GM18858 (cell line): ENCODE measurements at regions not wholly inside any gene's neighbourhood (a gene's known extent, or its start where the extent isn't known, plus 50 kb on each side); places are given as distances from the start of the nearest gene placed in this dataset.
"Not testable (repeated sequence)": the region's sequence is repeated elsewhere in the genome, so short reads cannot be mapped to it uniquely, and the experiment has no call there.

ENCODE experiments used
- ATAC-seq: cut with Tn5 transposase; IDR thresholded peaks from one replicate; pipeline ENCODE4 v1.9.1; 2021; ENCODE audit not compliant: unreplicated experiment

DNA sequence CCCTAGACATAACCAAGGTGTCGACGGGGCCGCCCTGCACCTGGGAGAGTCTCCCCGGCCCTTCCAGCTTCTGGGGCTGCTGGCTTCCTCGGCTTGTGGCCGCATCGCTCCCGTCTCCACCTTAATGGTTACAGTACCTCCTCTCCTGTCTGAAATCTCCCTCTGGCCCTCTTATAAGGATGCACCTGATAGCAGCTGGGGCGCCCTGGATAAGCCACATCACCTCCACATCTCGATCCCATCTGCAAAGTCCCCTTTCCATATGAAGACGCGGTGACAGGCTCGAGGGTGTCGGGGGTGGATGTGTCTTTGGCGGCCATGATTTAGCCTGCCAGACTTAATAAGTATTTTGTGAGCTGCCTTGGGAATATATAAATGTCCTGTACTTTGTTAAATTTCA lies 169.0 kb downstream of the NPIPB11 start:
- ATAC-seq: not testable (repeated sequence)

- ATAC-seq: not testable (repeated sequence)
Observed at GRCh38 chr16:29237023-29237422, 169.5 kb downstream of the NPIPB11 start.

DNA sequence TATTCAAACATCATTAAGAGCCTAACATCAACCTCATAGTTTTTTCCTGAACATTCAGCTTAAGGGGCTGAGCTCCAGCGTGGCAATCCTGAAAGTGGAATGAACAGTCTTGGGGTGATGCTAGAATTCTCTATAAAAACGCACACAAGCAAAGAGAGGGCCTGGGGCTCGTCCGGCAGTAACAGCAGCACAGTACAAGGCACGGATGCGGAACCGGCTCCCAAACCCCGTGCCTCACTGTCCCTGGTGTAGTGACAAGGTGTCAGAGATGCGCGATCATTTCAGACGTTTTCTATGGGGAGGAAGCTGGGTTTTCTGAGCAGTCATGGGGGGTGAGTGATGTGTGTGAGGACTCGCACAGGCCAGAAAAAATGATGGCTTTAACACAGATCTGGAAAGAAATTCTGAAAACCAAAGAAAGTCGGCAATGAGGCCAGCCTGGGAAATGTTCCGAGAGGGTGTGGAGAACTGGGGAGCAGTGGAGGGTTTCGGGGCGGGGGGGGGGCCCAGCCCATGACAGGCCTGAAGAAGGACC lies 170.6 kb downstream of the NPIPB11 start:
- not testable (repeated sequence) for ATAC-seq

GRCh38 chr16:29234536-29235275 lies 171.8 kb downstream of the NPIPB11 start:
- not testable (repeated sequence) for ATAC-seq

DNA sequence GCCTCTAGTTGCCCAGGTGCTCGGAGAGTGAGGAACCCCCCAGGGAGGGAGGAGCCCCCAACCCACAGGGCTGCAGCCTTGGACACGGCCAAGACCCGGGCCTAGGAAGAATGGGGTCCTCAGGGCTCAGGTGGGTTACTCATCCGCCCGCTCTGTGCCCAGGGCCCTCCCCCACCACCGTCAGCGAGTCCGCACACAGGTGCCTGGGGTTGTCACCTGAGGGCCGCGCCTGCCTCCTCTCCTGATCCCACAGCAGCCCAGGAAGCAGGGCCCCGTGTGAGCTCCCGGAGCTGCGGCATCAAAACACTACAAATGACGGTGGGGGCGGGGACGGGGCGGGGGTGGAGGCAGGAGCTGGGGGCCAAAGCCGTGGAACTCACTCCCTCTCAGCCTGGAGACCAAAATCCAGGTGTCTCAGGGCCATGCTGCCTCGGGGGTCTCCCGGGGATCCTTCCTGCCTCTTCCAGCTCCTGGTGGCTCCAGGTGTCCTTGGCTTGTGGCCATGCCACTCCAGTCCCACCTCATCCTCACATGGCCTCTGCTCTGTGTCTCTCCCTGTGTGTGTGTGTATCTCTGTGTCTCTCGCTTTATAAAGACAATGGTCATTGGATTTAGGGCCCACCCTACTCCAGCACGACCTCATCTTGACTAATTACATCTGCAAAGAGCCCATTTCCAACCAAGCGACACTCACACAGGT lies 172.7 kb downstream of the NPIPB11 start:
- ATAC-seq: not testable (repeated sequence)

- no peak for ATAC-seq
Observed at GRCh38 chr16:29232811-29233704, 173.5 kb downstream of the NPIPB11 start.

DNA sequence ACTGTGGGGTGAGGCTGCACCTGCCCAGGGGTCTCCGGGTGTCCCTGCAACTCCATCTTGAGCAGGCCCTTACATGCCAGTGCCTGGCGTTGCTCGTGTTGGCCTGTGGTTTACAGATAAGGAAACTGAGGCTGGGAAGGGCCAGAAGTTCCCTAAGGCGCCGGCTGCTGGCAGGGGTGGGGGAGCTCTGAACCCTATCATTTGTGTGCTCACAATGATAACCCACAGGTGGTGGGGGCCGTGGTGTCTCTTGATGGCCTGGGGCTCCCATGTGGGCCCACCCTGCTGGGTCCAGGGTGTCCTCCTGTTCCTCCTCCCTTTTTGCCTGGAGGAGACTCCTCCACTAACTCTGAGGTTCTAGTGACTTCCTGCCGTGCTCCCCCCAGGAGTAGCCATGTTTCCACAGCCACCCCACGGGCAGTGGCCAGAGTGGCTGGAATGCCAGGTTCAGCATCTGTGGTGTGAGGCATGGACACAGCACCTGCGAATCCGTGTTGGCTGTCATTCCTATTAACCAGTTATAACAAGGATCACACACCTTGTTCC lies 174.3 kb downstream of the NPIPB11 start:
- ATAC-seq: not testable (repeated sequence)

DNA sequence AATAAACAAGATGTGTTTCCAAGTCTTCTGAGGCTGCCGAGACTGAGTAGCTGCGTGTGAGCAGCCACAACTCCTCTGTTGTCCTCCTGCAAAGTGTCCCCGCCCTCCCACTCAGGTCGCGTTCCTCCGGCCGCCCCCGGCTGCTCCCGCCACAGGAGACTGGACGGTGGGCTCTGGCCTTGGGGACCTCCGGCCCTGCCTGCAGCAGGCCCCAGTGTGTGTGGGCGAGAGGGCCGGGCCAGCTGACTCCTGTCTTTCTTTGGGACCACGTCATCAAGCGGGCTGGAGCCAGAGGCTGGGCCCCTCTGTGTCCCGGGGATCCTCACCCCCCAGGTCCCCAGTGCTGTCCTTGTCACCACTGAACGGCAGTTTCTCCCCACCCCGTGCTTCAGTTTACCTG lies 175.3 kb downstream of the NPIPB11 start:
- no peak for ATAC-seq

DNA sequence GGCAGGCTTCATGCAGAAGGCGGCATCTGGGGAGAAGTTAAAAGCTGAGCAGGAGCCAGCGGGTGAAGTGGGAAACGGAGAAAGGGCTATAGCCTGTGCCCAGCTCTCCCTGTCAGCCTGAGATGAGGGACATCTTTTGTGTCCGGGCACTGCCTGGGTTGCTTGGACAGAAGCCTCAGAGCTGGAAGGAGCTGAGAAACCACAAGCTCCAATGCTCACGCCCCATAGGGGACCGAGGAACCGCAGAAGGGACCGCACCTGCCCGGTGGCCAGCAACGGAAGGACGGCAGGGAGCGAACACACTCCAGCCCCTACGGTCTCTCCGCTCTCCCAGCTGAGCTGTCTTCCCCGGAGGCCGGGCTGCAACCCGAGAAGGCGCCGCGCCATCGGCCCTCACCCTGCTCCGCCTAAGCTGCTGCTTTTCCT lies 175.8 kb downstream of the NPIPB11 start:
- no peak for ATAC-seq

DNA sequence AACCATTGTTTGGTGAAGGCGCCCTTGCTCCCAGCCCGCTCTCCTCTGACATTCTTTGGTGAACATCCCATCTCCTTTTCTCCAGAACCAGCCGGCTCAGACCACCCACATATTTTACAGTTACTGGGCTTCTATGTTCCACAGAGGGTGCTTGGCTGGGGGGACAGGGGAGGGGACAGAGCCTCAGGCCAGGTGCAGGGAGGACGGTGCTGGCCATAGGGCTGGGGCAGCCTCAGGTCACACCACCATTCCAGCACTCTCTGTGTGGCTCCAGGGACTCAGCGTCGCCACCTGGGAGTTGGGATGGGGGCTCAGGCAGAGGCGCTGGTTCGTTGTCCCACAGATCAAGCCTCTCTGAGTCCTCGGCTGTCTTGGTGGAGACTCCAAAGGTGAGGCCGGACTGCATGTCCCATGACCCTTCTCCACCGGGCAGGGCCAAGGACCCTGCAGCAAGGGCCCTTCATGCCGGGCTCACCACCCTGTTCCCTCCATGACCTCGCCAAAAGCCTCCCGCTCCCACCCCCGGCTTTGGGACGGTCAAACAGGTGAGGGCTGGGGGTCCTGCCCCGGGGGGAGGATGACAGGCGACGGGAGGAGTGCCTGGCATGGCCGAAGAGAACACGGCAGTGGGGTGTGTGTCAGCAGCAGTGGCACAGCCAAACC lies 176.4 kb downstream of the NPIPB11 start:
- ATAC-seq: not testable (repeated sequence)

DNA sequence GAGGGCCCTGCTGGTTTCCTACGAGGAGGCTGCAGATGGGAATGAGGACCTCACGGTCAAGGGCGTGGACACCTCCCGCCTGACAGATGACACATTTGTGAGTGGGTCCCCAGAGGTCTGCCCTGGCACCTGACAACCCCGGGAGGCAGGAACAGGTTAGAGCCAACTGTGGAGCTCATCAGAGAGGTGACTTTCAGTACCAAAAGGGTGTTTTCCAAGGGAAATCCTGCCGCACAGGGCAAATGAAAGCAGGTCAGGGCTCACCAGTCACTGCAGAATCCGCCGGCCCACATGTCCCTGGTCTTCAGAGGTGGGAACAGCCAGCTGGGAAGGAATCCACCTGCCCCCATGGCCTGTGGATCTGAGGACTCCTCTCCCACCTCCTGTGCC lies 176.9 kb downstream of the NPIPB11 start:
- ATAC-seq: not testable (repeated sequence)

- not testable (repeated sequence) for ATAC-seq
Observed at GRCh38 chr16:29228664-29229611, 177.6 kb downstream of the NPIPB11 start.

- ATAC-seq: not testable (repeated sequence)
Observed at GRCh38 chr16:29227751-29228663, 178.5 kb downstream of the NPIPB11 start.

DNA sequence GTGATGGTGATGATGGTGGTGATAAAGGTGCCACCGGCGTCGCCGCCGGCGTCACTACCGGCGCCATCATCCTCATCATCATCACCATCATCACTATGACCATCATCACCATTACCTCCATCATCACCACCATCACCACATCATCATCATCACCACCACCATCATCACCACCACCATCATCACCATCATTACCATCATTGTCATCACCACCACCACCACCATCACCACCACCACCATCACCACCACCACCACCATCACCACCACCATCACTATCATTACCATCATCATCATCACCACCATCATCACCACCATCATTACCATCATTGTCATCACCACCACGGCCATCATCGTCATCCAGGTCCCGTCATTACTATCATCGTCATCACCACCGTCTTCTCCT lies 179.7 kb downstream of the NPIPB11 start:
- no peak for ATAC-seq

DNA sequence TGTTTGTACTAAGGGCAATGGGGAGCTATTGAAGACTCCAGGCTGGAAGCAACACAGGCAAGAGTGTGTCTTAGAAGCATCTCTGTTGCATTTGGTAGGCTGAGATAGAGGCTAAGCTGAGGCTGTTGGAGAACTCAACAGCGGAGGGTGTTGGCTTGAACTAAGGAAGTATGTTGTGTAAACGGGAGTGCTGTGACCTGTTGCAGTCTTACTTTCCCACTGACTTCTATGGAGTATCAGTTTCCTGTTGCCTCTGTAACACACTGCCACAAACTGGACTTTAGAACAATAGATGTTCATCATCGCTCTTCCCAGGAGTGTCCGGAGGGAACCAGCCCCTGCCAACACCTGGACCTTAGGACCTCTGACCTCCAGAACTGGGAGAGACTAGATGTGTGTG lies 181.8 kb downstream of the NPIPB11 start:
- not testable (repeated sequence) for ATAC-seq

- ATAC-seq: not testable (repeated sequence)
Observed at GRCh38 chr16:29222615-29223014, 183.9 kb downstream of the NPIPB11 start.

- not testable (repeated sequence) for ATAC-seq
Observed at GRCh38 chr16:29222008-29222407, 184.5 kb downstream of the NPIPB11 start.
